ENCODE measurements at regions not wholly inside any gene's neighbourhood (a gene's known extent, or its start where the extent isn't known, plus 50 kb on each side); places are given as distances from the start of the nearest gene placed in this dataset.
A peak's percentile ranks its signal among the peaks of the same experiment; 100 is the strongest.
"Not testable (repeated sequence)": the region's sequence is repeated elsewhere in the genome, so short reads cannot be mapped to it uniquely, and the experiment has no call there.

GRCh38 chr6:146905181-146905704 lies 299.0 kb upstream of the STXBP5 start:
- DNase-seq = no peak

- DNase-seq = no peak
These were observed 295.4 kb upstream of the STXBP5 start for GRCh38 chr6:146908786-146909185.

GRCh38 chr6:146909376-146909775 lies 294.8 kb upstream of the STXBP5 start:
- DNase-seq = no peak

GRCh38 chr6:146909886-146910285 lies 294.3 kb upstream of the STXBP5 start:
- DNase-seq = no peak

GRCh38 chr6:146910611-146911010 lies 293.6 kb upstream of the STXBP5 start:
- DNase-seq = no peak

GRCh38 chr6:146911635-146912215 lies 292.5 kb upstream of the STXBP5 start:
- no peak for DNase-seq

- no peak for DNase-seq
These were observed 291.2 kb upstream of the STXBP5 start for GRCh38 chr6:146912730-146913685.

- peak; percentile 36 to 42 for DNase-seq
These were observed 290.3 kb upstream of the STXBP5 start for GRCh38 chr6:146913842-146914488.

- no peak for DNase-seq
These were observed 289.4 kb upstream of the STXBP5 start for GRCh38 chr6:146914489-146915483.

- DNase-seq = no peak
These were observed 288.5 kb upstream of the STXBP5 start for GRCh38 chr6:146915671-146916127.

GRCh38 chr6:146916435-146917025 lies 287.7 kb upstream of the STXBP5 start:
- DNase-seq = no peak

- no peak for DNase-seq
These were observed 287.0 kb upstream of the STXBP5 start for GRCh38 chr6:146917182-146917581.

- DNase-seq = no peak
These were observed 286.2 kb upstream of the STXBP5 start for GRCh38 chr6:146917979-146918378.

GRCh38 chr6:146919017-146919416 lies 285.2 kb upstream of the STXBP5 start:
- DNase-seq = no peak

- no peak for DNase-seq
These were observed 280.9 kb upstream of the STXBP5 start for GRCh38 chr6:146923205-146923833.

- DNase-seq = no peak
These were observed 278.4 kb upstream of the STXBP5 start for GRCh38 chr6:146925846-146926245.

GRCh38 chr6:146928503-146928902 lies 275.7 kb upstream of the STXBP5 start:
- DNase-seq = no peak

GRCh38 chr6:146931214-146931613 lies 273.0 kb upstream of the STXBP5 start:
- DNase-seq = no peak

GRCh38 chr6:146937316-146937715 lies 266.9 kb upstream of the STXBP5 start:
- no peak for DNase-seq

GRCh38 chr6:146938266-146938665 lies 266.0 kb upstream of the STXBP5 start:
- no peak for DNase-seq

GRCh38 chr6:146939456-146939855 lies 264.8 kb upstream of the STXBP5 start:
- not testable (repeated sequence) for DNase-seq
